ENCODE measurements at regions not wholly inside any gene's neighbourhood (a gene's known extent, or its start where the extent isn't known, plus 50 kb on each side); places are given as distances from the start of the nearest gene placed in this dataset.
"Not testable (repeated sequence)": the region's sequence is repeated elsewhere in the genome, so short reads cannot be mapped to it uniquely, and the experiment has no call there.

- not testable (repeated sequence) for DNase-seq
Observed at GRCh38 chr7:142636107-142636506, 113.2 kb upstream of the PRSS1 start.

- DNase-seq: peak; percentile 36
Observed at GRCh38 chr7:142632271-142633134, 116.8 kb upstream of the PRSS1 start.

GRCh38 chr7:142629588-142630260 is 119.5 kb upstream of the PRSS1 start:
- no peak for DNase-seq

GRCh38 chr7:142628945-142629344 is 120.3 kb upstream of the PRSS1 start:
- DNase-seq: no peak

- DNase-seq: not testable (repeated sequence)
Observed at GRCh38 chr7:142627223-142627622, 122.0 kb upstream of the PRSS1 start.

GRCh38 chr7:142626420-142627035 is 122.7 kb upstream of the PRSS1 start:
- DNase-seq: peak; percentile 21

- not testable (repeated sequence) for DNase-seq
Observed at GRCh38 chr7:142625216-142625615, 124.1 kb upstream of the PRSS1 start.

- no peak for DNase-seq
Observed at GRCh38 chr7:142620402-142620801, 128.9 kb upstream of the PRSS1 start.

GRCh38 chr7:142618655-142619351 is 130.5 kb upstream of the PRSS1 start:
- DNase-seq: no peak

- DNase-seq: no peak
Observed at GRCh38 chr7:142616842-142617241, 132.4 kb upstream of the PRSS1 start.

GRCh38 chr7:142616121-142616643 is 133.1 kb upstream of the PRSS1 start:
- no peak for DNase-seq

- no peak for DNase-seq
Observed at GRCh38 chr7:142615508-142615907, 133.8 kb upstream of the PRSS1 start.

GRCh38 chr7:142614116-142614515 is 135.2 kb upstream of the PRSS1 start:
- DNase-seq: no peak

GRCh38 chr7:142612237-142612881 is 136.9 kb upstream of the PRSS1 start:
- DNase-seq: no peak

GRCh38 chr7:142611566-142612236 is 137.6 kb upstream of the PRSS1 start:
- DNase-seq: no peak

- DNase-seq: no peak
Observed at GRCh38 chr7:142608630-142609428, 140.4 kb upstream of the PRSS1 start.

GRCh38 chr7:142607351-142607750 is 141.9 kb upstream of the PRSS1 start:
- DNase-seq: no peak

GRCh38 chr7:142606081-142606480 is 143.2 kb upstream of the PRSS1 start:
- no peak for DNase-seq

- no peak for DNase-seq
Observed at GRCh38 chr7:142604671-142605070, 144.6 kb upstream of the PRSS1 start.

GRCh38 chr7:142603870-142604448 is 145.3 kb upstream of the PRSS1 start:
- peak; percentile 38 for DNase-seq

GRCh38 chr7:142602756-142603155 is 146.5 kb upstream of the PRSS1 start:
- no peak for DNase-seq
